ENCODE measurements at regions not wholly inside any gene's neighbourhood (a gene's known extent, or its start where the extent isn't known, plus 50 kb on each side); places are given as distances from the start of the nearest gene placed in this dataset.

GRCh38 chr3:161957467-161957866, 460.9 kb downstream of the OTOL1 start:
- TF ChIP-seq CTCF (IDR thresholded peaks at IDR 0.05) (no peak), JUN (IDR thresholded peaks at IDR 0.05) (no peak), EP300 (IDR thresholded peaks at IDR 0.05) (no peak), POLR2A (IDR thresholded peaks at IDR 0.05; ENCODE audit: low read length) (no peak), ELK1 (IDR thresholded peaks at IDR 0.05; ENCODE audit: low read depth, low read length) (no peak), CEBPB (IDR thresholded peaks at IDR 0.05) (no peak), ESRRA (IDR thresholded peaks at IDR 0.05; ENCODE audit: borderline replicate concordance, low read length) (no peak), BHLHE40 (IDR thresholded peaks at IDR 0.05; ENCODE audit: low read depth, low read length) (no peak), REST (IDR thresholded peaks at IDR 0.05) (no peak), RNF2 (IDR thresholded peaks at IDR 0.05; ENCODE audit: borderline replicate concordance, low read depth) (no peak)

Measured in A549 (cell line).